HFF-Myc (cell line): ENCODE measurements at regions not wholly inside any gene's neighbourhood (a gene's known extent, or its start where the extent isn't known, plus 50 kb on each side); places are given as distances from the start of the nearest gene placed in this dataset.

Experiments
- DNase-seq: peaks from one replicate; pipeline ENCODE4 v3.0.0-alpha.2; 2011; ENCODE audit warnings: low read depth; ENCODE audit errors: extremely low read depth
- H3K4me3 ChIP-seq: replicated peaks from 2 replicates; pipeline ENCODE4 v1.5.1; 2011; ENCODE audit warnings: low read depth, mild to moderate bottlenecking, control low read depth, low read length
- CTCF ChIP-seq: IDR thresholded peaks from 2 replicates; pipeline ENCODE4 v1.5.1; 2012; ENCODE audit warnings: mild to moderate bottlenecking, low read depth, low read length, control low read depth; ENCODE audit errors: missing control alignments

- no peak overlapping the region for H3K4me3 ChIP-seq
- no peak for DNase-seq
- TF ChIP-seq CTCF, result no peak
These were observed 125.9 kb upstream of the FSTL4 start for GRCh38 chr5:133738271-133738670.

DNA sequence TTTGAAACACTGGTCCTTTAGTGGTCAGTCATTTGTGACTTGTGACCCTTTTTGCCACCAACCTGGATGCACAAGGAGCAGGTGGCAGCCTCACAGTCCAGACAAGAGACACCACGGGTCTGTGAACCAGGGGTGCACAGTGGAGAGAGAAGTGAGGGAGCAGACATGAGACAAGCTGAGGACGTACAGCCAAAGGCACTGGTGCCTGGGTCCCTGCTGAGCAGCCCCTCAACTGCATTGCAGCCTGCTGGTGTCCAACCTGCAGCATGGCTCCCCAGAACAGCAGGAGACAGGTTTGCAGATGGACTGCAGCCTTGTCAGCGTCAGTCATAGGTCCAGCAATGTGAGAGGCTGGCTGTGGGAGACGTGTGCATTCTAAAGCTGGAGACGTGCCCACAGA lies 124.2 kb upstream of the FSTL4 start:
- no peak overlapping the region for H3K4me3 ChIP-seq
- TF ChIP-seq CTCF, result no peak
- DNase-seq, result no peak

GRCh38 chr5:133735346-133735745 lies 123.0 kb upstream of the FSTL4 start:
- DNase-seq, result peak; percentile 31
- no peak overlapping the region for H3K4me3 ChIP-seq

DNA sequence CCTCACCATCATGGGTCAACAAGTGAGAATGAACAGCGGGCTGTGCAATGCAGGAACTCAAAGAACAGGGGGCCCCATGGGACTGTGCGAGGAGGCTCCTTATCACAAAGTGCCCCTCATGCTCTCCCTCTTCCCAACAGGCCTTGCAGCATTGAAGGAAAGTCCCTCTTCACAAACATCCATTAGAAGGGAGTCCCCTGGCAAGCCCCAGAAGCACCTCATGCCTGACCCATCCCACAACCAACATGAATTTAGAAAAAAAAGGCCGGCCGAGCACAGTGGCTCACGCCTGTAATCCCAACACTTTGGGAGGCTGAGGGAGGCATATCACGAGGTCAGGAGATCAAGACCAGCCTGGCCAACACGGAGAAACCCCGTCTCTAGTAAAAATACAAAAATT lies 122.6 kb upstream of the FSTL4 start:
- H3K4me3 ChIP-seq, result no peak overlapping the region
- no peak for DNase-seq
- TF ChIP-seq CTCF, result no peak

More at GRCh38 chr5:133735346-133735745, 123.0 kb upstream of the FSTL4 start:
- TF ChIP-seq CTCF, result no peak

GRCh38 chr5:133732536-133732935 lies 120.2 kb upstream of the FSTL4 start:
- H3K4me3 ChIP-seq, result no peak overlapping the region
- no peak for TF ChIP-seq CTCF
- DNase-seq, result no peak

GRCh38 chr5:133731951-133732350 lies 119.6 kb upstream of the FSTL4 start:
- no peak for DNase-seq

More at GRCh38 chr5:133731951-133732350, 119.6 kb upstream of the FSTL4 start:
- no peak overlapping the region for H3K4me3 ChIP-seq
- TF ChIP-seq CTCF, result no peak
